ENCODE measurements at regions not wholly inside any gene's neighbourhood (a gene's known extent, or its start where the extent isn't known, plus 50 kb on each side); places are given as distances from the start of the nearest gene placed in this dataset.

GRCh38 chr11:27203077-27203647 lies 159.9 kb downstream of the CCDC34 start:
- DNase-seq = no peak
- in situ Hi-C loops (cut with HindIII; ENCODE audit: low pct_ligation_motif_present, low sequenced_read_pairs) = no loop called here
- Histone ChIP-seq H3K36me3 (replicated peaks) (no peaks in the 10 kb centered on the region), H3K4me3 (ENCODE audit: low read depth, low read length) (no peak overlapping the region), H3K27me3 (replicated peaks) (no peaks in the 10 kb centered on the region), H3K27ac (no peak overlapping the region)
- TF ChIP-seq CTCF (IDR thresholded peaks at IDR 0.05; ENCODE audit: low read depth, low read length, missing control alignments) = no peak

- in situ Hi-C loops (cut with HindIII; ENCODE audit: low pct_ligation_motif_present, low sequenced_read_pairs) = no loop called here
- no peak overlapping the region for H3K27ac ChIP-seq
Observed at GRCh38 chr11:27201454-27202302, 161.1 kb downstream of the BBOX1 start.

GRCh38 chr11:27200779-27201453 lies 160.3 kb downstream of the BBOX1 start:
- no peak for TF ChIP-seq CTCF (IDR thresholded peaks at IDR 0.05; ENCODE audit: low read depth, low read length, missing control alignments)
- Histone ChIP-seq H3K27me3 (replicated peaks) (no peaks in the 10 kb centered on the region), H3K4me3 (ENCODE audit: low read depth, low read length) (no peak overlapping the region), H3K36me3 (replicated peaks) (no peaks in the 10 kb centered on the region), H3K27ac (no peak overlapping the region)
- no peak for DNase-seq
- in situ Hi-C loops (cut with HindIII; ENCODE audit: low pct_ligation_motif_present, low sequenced_read_pairs) = no loop called here

More at GRCh38 chr11:27201454-27202302, 161.1 kb downstream of the BBOX1 start:
- H3K4me3 ChIP-seq (ENCODE audit: low read depth, low read length) = no peak overlapping the region
- H3K27me3 ChIP-seq (replicated peaks) = no peaks in the 10 kb centered on the region
- TF ChIP-seq CTCF (IDR thresholded peaks at IDR 0.05; ENCODE audit: low read depth, low read length, missing control alignments) = no peak
- no peaks in the 10 kb centered on the region for H3K36me3 ChIP-seq (replicated peaks)
- DNase-seq = peak; percentile 76

GRCh38 chr11:27196203-27196897 lies 155.7 kb downstream of the BBOX1 start:
- no peak overlapping the region for H3K27ac ChIP-seq
- no peak for DNase-seq

More at GRCh38 chr11:27196203-27196897, 155.7 kb downstream of the BBOX1 start:
- no peaks in the 10 kb centered on the region for H3K27me3 ChIP-seq (replicated peaks)
- no peak for TF ChIP-seq CTCF (IDR thresholded peaks at IDR 0.05; ENCODE audit: low read depth, low read length, missing control alignments)
- in situ Hi-C loops (cut with HindIII; ENCODE audit: low pct_ligation_motif_present, low sequenced_read_pairs) = loop anchor here (25.0 kb wide), 2 partner anchors 91 to 291 kb away; no protein-coding TSS in a partner anchor
- no peak overlapping the region for H3K4me3 ChIP-seq (ENCODE audit: low read depth, low read length)
- H3K36me3 ChIP-seq (replicated peaks) = no peaks in the 10 kb centered on the region
